A204.1 (cell line): ENCODE measurements at regions not wholly inside any gene's neighbourhood (a gene's known extent, or its start where the extent isn't known, plus 50 kb on each side); places are given as distances from the start of the nearest gene placed in this dataset.
"Not testable (repeated sequence)": the region's sequence is repeated elsewhere in the genome, so short reads cannot be mapped to it uniquely, and the experiment has no call there.

Source experiments
- FAIRE-seq: peaks from 2 replicates; lab custom pipeline; 2012; peaks lifted over from hg19 to GRCh38; lab: Jason Lieb, UNC

DNA sequence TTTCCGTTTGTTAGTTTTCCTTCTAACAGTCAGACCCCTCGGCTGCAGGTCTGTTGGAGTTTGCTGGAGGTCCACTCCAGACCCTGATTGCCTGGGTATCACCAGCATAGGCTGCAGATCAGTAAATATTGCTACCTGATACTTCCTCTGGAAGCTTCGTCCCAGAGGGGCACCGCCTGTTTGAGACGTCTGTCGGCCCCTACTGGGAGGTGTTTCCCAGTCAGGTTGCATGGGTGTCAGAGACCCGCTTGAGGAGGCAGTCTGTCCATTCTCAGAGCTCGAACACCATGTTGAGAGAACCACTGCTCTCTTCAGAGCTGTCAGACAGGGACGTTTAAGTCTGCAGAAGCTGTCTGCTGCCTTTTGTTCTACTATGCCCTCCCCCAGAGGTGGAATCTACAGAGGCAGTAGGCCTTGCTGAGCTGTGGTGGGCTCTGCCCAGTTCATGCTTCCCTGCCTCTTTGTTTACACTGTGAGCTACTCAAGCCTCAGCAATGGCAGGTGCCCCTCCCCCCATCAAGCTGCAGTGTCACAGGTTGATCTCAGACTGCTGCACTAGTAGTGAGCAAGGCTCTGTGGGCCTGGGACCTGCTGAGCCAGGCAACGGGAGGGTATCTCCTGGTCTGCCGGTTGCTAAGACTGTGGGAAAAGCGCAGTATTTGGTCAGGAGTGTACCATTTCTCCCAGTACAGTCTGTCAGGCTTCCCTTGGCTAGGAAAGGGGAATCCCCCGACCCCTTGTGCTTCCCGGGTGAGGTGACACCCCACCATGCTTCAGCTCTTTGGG, 74.4 kb upstream of the TOP3B start:
- FAIRE-seq: not testable (repeated sequence)

- FAIRE-seq: not testable (repeated sequence)
Measured at GRCh38 chr22:22052548-22053139, 70.1 kb upstream of the TOP3B start.

GRCh38 chr22:22051032-22051431, 68.4 kb upstream of the TOP3B start:
- FAIRE-seq: not testable (repeated sequence)

- peak; percentile 92 for FAIRE-seq
Measured at GRCh38 chr22:22050141-22050775, 67.7 kb upstream of the TOP3B start.

GRCh38 chr22:22049684-22050083, 67.1 kb upstream of the TOP3B start:
- FAIRE-seq: no peak

DNA sequence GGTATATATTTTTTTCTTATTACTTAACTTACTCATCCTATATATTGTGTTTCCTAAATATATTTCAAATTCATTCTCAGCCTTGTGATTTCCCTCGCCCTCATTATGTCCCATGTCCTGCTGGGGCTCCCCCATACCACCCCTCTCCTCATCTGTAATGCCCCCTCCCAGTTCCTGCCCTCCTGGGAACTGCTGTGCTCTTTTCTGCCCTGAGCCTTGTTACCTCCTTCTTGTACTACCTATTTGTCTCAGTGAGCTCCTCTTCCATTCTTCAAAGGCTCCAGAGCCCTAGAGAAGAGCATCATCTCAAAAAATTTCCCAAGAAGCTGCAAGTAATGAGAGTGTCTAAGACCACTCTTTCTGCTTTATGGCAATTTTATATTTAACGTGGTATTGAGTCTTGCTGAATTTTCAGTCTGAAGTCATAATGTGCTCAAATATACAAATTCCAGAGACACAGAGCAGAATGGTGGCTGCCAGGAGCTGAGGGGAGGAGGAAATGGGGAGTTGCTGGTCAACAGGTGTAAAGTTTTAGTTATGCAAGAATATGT, 66.5 kb upstream of the TOP3B start:
- FAIRE-seq: no peak

GRCh38 chr22:22048318-22048942, 65.8 kb upstream of the TOP3B start:
- peak; percentile 62 for FAIRE-seq

DNA sequence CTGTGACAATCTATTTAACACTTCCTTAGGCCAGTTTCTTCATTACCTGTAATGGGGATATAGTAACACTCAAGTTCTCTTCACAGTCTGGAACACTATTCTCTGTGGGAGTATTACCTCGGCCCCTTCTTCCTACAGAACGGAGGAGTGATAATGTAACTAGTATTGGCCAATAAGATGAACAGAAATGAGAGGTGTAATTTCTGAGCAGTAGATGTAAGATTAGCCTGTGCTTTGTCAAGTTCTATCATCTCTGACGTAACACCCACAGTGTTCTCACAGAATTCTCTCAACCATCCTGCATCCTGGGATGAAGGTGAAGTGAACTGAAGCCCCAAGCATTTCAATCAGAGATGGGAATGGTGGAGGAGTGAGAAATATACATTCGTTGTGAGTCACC, 65.2 kb upstream of the TOP3B start:
- no peak for FAIRE-seq

GRCh38 chr22:22047266-22047665, 64.7 kb upstream of the TOP3B start:
- no peak for FAIRE-seq

DNA sequence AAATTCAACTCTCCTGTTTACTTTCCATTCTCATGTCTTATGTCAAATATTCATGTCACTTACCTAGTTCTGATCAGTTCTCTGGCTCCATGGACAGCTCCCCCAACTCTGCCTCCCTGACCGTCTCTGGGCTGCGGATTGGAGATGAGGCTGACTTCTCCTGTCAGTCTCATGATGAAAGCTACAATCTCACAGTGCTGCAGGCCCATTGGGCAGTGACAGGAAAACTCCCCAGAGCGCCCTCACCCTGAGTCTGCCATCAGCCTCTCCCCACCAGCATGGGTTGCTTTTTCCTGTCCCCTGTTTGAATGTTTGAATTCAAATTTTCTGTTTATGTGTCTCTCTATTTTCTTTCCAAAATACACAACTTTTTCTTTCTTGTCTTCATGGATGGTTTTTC, 63.8 kb upstream of the TOP3B start:
- FAIRE-seq: no peak

- FAIRE-seq: no peak
Measured at GRCh38 chr22:22045571-22046335, 63.2 kb upstream of the TOP3B start.

DNA sequence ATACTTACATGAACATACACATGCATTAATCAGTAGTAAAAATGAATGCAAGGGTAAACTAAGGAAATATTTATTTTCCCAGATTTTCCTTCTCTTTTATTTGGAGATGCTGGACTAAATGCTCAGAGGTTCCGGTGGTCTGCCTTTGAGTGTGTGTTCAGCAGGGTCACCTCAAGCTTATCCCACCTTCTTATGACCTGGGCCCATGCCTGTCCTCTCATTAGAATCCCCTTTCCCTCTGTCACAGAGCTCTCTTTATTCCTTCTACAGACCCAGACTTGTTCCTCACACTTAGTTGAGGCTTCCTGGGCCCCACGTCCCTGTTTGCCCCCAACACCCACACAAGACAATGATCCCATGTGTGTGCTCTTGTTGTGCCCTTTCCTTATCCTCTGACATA, 61.6 kb upstream of the TOP3B start:
- no peak for FAIRE-seq

DNA sequence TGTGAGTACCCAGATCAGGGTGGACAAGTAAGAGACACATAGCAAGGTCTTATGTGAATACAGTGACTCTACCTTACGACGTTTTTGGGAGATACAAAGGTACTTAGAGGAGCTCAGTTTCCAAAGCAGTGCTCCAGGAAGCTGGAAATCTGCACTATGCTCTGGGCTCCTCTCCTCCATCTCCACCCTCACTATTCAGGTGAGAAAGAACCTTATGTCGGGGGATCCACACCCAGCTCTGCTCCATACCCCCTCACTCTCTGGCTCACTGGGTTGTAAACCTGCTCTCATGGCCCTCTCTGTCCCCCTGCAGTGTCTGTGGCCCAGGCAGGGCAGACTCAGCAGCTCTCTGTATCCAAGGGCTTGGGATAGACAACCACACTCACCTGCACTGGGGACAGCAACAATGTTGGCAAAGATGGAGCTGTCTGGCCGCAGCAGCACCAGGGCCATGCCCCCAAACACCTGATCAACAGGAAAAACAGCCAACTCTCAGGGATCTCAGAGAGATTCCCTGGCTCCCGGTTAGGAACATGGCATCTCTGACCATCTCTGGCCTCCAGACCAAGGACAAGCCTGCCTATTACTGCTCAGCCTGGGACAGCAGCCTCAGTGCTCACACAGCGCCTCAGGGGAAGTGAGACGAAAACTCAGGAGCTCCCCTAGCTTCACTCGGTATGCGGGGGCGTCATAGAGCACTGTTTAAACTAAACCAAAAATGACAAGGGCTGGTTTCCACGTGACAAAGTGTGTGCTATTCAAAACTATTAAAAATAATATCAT, 60.9 kb upstream of the TOP3B start:
- no peak for FAIRE-seq

GRCh38 chr22:22042599-22043295, 60.2 kb upstream of the TOP3B start:
- no peak for FAIRE-seq

DNA sequence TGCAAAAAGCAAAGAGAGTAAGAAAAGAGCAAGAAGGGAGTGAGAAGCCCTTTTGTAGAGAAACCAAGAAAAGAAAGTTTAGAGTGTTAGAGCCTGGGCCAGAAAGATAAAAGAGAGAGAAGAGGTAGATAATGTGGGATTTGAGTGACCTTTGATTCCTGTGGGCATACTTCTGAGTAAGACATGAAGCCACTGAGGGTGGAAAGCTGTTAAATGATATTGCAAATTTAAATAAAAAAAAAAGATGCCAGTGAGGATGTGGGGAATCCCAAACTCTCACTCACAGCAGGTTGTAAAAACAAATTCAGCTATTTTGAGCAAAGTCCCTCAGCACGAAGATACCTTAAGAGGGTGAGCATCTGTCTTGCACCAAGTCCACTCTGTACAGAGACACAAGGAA, 59.4 kb upstream of the TOP3B start:
- FAIRE-seq: no peak

DNA sequence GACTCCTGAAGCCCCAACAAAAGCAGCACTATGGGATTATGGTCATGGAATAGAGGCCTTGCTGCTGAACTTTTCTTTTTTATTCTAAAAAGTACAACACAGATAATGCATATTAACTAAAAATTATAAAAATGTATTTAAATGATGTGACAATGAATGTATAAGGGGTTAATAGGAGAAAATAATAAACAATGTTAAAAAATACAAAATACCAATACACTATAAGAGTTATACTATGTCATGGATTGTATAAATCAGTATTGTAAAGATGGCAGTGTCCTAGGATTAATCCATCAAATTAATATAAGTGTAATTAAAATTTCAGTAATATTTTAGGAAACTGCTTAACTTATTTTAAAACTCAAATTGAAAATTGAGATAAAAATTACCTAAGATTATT, 58.3 kb upstream of the TOP3B start:
- FAIRE-seq: no peak

DNA sequence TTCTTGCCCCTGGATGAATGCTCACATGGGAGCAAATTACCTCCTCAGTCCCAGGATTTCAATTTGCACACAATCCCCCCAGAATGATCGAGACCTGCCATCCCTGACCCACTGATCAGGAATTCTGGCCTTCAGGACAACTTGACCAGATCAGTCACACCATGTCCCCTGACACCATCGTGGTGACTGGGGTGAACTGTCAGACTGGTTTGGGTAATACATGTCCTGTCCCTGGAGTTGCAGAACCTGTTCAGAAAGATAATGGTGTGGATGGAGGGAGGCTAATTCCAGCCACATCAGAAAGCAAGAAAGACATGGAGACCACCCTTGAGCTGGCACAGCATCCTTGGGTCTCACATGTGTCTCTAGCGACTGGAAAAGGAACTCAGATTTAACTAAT, 57.9 kb upstream of the TOP3B start:
- FAIRE-seq: no peak

- no peak for FAIRE-seq
Measured at GRCh38 chr22:22039286-22040074, 56.9 kb upstream of the TOP3B start.

GRCh38 chr22:22038178-22038880, 55.7 kb upstream of the TOP3B start:
- no peak for FAIRE-seq
